ENCODE measurements at regions not wholly inside any gene's neighbourhood (a gene's known extent, or its start where the extent isn't known, plus 50 kb on each side); places are given as distances from the start of the nearest gene placed in this dataset.
A peak's percentile ranks its signal among the peaks of the same experiment; 100 is the strongest.
"Not testable (repeated sequence)": the region's sequence is repeated elsewhere in the genome, so short reads cannot be mapped to it uniquely, and the experiment has no call there.

DNA sequence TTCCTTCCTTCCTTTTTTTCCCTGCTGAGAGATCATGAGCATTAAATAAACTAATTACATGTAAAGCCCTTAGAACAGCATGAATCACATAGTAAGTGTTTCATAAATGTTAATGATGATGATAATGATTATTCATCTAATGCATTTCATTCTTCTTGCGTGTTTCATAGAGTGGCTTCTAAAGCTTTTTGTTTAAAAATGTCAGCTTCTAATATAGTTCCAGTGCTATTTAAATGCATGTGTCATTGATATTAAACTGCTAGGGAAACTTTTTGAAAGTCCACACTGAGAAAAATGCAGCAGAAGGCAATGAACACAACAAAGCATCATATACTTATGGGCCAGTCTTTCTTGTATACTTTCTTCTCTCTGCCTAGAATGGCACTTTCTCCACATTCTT lies 894.8 kb downstream of the REEP3 start:
- DNase-seq (ENCODE audit: low read depth): no peak

DNA sequence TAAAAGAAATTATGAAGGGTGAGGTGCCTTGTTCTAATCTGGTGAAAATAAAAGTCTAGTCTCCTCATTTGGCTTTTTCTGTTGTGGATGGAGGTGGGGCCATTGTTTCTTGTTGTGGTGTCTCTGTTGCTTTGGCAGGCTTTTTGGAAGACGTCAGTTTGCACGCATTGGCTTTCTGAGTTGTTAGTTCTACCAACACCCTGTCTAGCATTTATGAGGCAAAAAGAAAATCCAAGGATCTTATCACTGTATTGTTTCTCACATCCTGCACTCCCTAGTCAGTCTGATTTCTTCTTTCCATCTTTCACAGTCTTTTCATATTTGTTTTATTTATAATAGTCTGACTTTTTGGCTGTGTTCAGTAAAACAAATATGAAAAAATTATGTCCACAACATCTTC lies 898.3 kb downstream of the REEP3 start:
- DNase-seq (ENCODE audit: low read depth): no peak

DNA sequence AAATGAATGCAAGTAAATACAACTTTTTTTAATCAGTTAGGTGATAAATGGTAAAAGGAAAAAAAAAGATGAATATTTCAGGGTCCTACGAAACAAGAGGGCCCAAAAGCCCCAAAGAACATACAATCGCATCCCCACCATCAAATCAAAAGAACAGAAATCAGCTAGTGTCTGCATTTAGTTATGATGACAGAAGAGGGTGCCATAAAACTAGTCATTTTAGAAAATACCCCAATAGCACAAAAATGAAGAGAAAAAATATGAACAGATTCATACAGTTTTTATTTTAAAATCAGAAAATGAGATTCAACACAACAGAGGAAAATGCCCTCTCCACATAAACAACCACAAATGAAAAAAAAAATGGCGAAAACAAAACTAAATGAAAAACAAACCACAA lies 905.5 kb downstream of the REEP3 start:
- no peak for DNase-seq (ENCODE audit: low read depth)

DNA sequence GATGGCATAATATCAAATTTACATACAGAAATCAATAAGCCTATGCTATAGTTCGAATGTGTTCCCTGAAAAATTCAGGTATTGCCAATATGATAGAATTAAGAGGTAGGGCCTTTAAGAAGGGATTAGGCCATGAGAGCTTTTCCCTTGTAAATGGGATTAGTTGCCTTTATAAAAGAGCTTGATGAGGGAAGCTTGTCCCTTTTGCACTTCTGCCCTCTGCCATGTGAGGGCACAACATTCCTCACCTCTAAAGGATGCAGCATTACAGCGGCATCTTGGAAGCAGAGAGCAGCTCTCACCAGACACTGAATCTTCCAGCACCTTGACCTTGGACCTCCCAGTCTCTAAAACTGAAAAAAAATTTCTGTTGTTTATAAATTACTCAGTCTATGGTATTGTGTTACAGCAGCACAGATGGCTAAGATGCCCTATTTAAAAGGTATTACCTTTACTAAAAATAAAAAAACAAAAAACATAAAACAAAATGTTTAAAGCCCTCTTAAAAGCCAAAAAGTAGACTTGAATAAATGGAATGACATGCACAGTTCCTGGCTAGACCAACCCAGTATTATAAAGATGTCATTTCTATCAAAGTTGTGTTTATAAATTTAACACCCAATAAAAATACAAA lies 909.6 kb downstream of the REEP3 start:
- no peak for DNase-seq (ENCODE audit: low read depth)

DNA sequence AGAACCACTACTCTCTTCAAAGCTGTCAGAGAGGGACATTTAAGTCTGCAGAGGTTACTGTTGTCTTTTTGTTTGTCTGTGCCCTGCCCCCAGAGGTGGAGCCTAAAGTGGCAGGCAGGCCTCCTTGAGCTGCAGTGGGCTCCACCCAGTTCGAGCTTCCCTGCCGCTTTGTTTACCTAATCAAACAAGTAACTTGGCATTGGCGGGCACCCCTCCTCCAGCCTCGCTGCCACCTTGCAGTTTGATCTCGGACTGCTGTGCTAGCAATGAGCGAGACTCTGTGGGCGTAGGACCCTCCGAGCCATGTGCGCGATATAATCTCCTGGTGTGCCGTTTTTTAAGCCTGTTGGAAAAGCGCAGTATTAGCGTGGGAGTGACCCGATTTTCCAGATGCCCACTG lies 920.7 kb downstream of the REEP3 start:
- DNase-seq (ENCODE audit: low read depth): not testable (repeated sequence)

DNA sequence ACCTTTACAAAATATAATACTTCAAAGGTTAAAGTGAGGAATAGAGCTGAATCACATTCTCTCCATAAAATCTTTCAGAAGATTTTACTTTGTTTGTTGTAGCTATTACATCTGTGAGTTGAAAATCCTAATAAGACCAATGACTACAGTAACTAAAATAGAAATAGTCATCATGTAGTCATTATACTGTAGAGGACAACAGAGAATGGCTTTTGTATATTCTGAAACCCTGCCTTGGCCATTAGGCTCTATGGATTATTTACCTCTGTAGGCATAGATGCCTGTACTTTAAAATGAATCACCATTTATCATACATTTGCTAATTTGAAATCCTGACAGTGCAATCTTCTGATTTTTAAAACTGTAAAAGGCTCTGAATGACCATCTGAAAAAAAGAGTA lies 923.0 kb downstream of the REEP3 start:
- DNase-seq (ENCODE audit: low read depth): no peak

DNA sequence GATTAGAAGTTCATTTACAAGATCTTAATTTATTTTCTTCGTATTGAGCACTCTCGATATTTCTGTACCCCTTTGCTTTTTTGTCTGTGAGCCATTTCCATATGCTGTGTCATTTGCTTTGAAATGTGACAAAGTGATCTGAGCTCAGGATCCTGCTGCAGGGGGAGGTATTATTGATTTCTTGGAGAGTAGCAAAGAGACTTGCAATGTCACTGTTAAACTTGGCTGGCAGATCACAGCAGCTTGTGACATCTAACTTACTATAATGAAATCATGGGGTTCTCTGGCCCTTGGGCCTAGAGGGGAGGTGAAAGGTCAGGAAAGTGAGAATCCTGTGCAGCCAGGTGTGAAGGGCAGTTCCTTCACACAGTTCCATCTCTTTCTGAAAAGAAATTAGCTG lies 923.4 kb downstream of the REEP3 start:
- DNase-seq (ENCODE audit: low read depth): no peak

DNA sequence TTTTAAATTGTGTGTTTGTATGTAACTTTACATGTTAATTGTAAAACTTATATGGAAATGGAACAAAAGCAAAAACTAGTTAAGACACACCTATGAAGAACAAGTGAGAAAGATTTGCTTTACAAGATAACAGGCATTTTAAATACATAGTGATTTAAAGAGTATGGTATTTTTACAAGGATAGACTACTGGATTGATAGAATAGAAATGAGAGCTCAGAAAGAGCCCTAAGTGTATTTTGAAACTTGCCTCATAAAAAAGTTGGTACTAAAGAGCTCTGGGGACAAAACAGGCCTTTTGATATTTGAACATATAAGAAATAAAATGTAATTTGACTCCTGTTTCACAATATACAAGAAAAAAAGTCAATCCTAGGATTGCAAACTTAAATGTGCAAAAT lies 928.4 kb downstream of the REEP3 start:
- no peak for DNase-seq (ENCODE audit: low read depth)

DNA sequence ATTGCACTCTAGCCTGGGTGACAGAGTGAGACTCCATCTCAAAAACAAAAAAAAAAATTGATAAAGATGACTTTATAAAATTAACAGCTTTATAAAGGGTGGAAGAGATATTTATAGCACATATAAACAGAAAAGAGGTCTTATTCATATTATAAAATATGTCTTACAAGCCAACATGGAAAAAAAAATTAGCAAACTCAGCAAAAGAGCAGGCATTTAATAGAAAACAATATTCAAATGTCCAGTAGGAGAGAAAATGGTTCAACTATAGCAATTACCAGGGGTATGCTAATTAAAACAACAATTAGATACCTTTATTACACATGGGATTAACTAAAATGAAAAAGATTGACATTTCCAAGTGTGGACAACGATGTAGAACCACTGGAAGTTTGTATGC lies 929.1 kb downstream of the REEP3 start:
- no peak for DNase-seq (ENCODE audit: low read depth)

DNA sequence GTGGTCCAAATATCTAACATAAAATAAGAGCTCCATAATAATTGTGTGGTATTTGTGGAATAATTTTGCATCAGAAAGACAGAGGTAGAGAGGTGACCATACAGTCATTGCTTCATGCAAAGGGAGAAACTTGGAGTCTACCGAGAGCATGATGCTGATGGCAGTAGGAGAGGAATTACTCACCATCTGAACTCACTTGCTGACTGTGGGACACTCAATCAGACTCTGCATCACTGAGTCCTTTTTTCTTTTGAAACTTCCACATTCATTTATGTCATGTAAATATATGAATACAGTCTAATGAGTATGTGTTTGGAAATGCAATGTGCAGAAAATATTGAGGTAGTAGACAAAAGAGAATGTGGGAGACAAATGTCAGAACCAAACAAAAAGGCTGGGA lies 933.8 kb downstream of the REEP3 start:
- no peak for DNase-seq (ENCODE audit: low read depth)

DNA sequence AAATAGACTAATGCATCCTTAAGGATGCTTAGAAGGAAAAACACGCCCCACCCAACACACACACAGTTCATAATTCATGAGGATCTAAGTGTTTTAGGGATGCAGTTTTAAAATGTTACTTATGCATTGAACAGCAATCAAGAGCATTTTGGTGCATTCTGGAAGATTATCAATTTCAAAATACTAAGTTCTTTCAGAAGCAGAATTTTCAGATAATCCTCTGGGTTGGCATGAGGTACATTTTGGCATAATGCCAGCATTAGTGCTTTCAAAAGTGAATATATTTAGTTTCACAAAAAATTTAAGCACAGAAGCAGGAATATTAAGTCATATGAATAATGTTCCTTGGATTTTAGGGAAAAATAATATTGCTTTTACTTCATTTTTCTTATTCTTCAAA lies 937.1 kb downstream of the REEP3 start:
- DNase-seq (ENCODE audit: low read depth): no peak

DNA sequence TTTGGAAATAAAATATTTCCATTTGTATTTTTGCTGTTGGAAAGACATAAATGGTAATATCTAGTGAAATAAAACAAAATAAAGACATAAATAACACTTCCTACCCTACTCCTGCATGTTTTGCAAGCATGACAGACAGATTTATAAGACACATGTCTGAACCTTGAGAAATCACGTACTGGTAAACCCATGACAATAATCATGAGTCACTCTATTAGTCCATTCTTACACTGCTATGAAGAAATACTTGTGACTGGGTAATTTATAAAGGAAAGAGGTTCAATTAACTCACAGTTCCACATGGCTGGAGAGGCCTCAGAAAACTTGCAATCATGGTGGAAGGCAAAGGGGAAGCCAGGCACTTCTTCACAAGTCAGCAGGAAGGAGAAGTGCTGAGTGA lies 942.2 kb downstream of the REEP3 start:
- no peak for DNase-seq (ENCODE audit: low read depth)

DNA sequence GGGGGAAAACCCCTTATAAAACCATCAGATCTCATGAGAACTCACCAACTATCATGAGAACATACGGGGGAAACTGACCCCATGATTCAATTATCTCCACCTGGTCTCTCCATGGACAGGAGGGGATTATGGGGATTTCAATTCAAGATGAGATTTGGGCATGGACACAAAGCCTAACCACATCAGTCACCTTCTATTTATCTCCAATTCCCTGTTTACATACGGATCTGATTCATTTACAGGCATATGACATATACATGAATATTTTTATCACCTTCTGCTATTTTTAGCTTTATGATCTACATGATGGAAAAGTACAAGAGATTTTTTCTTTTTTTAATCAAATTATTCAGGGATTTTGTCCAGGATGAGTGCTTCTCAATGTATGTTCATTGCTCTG lies 944.5 kb downstream of the REEP3 start:
- DNase-seq (ENCODE audit: low read depth): no peak

DNA sequence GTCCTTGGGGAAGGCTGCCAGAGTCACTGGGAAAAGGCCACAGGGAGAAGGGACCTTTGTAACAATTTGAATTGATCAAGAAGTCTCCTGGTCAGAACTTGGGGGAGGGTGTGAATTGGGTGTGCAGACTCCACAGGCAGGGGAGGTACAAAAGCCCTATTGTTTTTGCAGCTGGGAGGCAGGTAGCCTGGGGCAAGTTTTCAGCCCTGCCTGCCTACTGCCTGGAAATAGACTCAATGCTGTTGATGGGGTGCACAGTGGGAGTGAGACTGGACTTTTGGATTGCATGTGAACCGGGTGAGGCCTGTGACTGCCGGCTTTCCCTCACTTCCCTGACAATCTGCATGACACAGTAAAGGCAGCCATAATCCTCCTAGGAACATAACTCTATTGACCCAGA lies 947.0 kb downstream of the REEP3 start:
- DNase-seq (ENCODE audit: low read depth): peak; percentile 17

DNA sequence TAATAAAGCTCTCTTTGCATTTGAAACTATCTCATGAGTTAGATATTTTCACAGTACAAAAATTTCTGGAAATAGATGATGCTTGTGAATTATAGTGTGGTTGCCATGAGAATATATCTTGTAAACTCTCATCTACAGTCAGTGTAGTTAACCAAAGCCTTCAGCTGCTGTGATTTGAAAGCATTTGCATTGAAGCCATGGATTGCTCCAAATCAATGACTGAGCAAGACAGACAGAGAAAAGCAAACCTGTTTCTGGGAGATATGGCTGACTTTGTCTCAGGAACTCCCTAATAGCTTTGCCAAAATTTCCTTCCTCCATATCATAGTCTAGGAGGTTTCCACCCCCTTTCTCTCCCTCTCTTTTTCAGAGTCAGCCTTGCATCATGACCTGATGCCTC lies 955.3 kb downstream of the REEP3 start:
- no peak for DNase-seq (ENCODE audit: low read depth)

DNA sequence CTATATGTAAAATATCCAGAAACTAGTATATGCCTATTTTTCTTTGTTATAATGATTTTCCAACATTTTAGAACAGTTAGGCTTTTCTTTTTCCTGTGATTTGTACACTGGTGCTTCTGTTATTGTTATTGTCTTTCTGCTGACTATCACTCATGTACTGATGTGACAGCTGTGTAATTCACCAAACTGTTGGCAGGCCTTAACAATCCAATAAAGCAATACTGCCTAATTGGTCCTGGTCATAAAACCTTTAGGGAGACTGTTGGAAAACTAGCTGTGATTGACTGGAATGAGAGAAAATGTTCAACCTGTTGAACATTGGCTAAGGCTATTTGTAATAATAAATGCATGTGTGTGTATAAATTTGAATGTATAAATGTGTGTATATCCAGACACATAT lies 956.6 kb downstream of the REEP3 start:
- no peak for DNase-seq (ENCODE audit: low read depth)

DNA sequence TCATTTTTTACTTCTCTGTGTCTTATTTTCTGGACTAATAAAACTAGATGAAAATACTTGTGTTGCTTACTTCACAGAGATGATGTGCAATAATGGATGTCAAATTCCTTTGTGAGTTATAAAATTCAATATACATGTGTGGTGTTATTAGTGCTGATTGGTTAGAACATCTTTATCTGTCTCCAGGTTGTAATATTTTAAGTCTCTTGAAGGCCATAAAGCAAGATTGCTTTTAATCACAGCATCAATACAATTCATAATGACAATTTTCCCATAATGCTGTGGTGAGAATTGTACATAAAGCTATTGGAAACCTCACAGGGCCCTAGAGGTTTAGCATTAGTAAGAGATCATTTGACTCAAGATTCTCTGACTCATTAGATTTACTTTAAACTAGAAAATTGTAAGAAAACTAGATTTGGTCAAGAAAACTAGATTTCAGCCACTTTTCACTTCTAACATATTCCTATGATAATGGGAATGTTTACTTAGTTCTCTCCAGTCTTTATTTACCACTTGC lies 963.7 kb downstream of the REEP3 start:
- DNase-seq (ENCODE audit: low read depth): no peak

DNA sequence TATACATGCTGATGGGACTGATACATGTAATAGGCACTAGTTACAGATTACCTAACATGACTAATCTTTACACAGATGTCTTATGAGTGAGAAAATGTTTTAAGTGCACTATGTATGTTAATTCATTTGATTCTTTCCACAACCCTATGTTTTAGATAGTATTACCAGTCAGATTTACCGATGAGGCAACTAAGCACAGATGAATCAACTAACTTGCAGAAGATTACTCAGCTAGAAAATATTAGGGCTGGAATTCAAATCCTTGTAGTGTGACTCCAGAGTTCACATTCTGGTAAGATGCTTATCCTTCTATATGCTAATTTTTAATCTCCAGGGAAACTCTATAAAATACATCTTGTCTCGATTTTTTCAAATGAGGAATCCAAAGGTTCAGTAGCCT lies 964.9 kb downstream of the REEP3 start:
- no peak for DNase-seq (ENCODE audit: low read depth)

DNA sequence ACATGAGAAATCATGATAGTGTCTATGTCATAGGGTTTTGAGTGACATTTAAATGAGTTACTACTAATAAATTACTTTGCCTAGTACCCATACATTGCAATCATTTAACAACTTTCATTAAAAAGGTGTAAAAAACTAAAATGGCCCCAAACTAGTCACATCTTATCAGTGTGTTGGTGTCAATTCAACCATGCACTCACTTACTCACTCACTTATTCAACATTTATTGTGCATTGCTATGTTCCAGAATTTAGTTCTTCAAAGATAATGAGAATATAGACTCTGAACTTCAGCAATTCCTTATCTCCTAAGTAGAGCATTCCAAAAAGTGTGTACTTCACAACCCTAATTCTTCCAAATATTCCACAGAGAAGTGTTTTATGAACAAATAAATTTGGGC lies 965.7 kb downstream of the REEP3 start:
- DNase-seq (ENCODE audit: low read depth): no peak

DNA sequence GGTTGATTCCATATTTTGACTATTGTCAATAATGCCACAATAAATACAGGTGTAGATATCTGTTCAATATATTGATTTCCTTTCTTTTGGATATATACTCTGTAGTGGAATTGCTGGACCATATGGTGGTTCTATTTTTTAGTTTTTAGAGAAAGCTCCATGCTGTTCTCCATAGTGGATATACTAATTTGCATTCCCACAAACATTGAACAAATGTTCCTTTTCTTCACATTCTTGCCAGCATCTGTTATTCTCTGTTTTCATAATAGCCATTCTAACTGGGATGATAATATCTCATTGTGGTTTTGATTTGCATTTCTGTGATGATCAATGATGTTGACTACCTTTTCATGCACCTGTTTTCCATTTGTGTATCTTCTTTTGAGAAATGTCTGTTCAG lies 973.7 kb downstream of the REEP3 start:
- DNase-seq (ENCODE audit: low read depth): no peak

DNA sequence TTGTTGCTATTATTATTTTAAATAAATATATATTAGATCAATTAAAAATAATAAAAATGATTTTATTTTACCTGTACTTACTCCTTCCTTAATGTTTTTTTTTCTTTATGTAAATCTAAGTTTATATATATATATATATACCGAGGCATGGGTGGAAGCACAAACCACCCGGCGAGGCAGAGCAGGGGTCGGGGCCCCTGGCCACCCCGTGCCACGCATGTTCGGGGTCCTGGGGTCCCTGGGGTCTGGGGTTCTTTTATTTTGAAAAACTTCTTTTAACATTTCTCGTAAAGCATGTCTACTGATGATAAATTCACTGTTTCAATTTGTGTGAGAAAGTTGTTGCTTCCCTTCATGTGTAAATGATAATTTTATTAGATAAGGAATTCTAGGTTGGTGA lies 976.1 kb downstream of the REEP3 start:
- DNase-seq (ENCODE audit: low read depth): no peak

DNA sequence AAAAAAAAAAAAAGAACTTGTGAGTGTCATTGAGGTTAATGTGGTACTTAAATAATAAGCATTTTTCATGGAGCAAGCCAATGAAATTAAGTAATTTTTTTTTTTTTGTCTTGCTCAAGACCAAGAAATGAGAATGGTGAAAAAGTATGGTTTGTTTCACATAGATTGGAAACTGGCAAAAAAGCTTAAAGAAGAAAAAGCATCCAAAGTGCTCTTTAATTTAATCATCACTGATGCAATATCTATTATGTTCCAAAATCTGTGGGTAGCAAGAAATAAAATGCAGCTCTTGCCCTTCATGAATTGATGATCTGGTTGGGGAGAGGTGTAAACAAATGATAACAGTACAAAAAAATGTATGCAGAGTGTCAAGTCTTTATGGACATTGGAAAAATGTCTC lies 980.6 kb downstream of the REEP3 start:
- DNase-seq (ENCODE audit: low read depth): no peak

DNA sequence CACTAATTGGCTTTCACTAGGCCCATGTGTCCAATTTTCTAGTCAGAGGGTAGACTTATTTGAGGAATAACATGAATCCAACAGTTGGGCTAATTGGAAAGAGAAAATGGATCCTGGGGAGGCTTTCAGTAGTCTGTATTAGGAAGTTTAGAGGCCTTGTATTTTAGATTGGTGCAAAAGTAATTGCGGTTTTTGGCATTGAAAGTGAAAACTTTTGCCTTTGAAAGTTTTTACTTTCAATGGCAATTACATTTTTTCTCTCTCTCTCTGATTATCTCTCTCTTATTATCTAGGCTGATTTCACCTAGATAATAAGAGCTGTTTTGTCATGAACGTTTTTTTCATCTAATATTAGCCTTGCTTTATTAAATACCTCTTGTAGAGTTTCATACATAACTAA lies 981.7 kb downstream of the REEP3 start:
- no peak for DNase-seq (ENCODE audit: low read depth)

DNA sequence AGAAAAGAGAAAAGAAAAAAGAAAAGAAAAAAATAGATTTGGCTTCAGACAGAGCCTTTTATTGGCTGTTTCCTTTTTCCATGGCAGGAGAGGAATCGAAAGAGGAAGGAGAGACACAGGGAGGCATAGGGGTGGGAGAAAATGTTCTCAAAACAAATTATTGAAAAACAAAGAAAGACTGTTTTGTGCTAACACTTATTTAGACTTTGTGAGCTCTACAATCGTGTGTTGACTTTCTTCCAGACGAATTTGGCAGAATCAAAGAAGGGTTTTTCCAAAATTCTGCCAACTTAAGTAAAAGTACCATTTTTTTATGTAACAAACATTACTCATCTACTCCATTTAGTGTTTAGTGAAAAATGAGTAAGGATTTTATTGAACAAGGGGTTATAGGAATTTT lies 982.2 kb downstream of the REEP3 start:
- no peak for DNase-seq (ENCODE audit: low read depth)

DNA sequence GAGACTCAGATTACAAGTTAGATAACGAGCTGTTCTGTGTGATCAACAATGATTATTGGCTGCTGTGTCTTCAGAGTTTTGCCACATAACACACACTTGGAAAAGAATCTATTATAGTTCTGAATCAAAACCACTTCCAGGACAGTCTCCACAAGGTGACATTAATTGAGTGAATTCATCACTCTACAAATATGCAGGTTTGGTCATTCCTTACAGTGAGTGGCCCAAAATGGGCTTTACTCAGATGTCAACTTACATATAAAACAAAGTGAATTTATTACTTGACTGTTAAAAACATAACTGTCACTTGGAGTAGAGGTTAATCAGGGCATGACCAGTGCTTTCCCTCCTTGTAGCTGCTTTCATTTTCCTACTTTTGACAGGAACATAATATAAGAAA lies 984.3 kb downstream of the REEP3 start:
- DNase-seq (ENCODE audit: low read depth): no peak

Data from RPMI7951 (cell line).